ENCODE measurements at regions not wholly inside any gene's neighbourhood (a gene's known extent, or its start where the extent isn't known, plus 50 kb on each side); places are given as distances from the start of the nearest gene placed in this dataset.

DNA sequence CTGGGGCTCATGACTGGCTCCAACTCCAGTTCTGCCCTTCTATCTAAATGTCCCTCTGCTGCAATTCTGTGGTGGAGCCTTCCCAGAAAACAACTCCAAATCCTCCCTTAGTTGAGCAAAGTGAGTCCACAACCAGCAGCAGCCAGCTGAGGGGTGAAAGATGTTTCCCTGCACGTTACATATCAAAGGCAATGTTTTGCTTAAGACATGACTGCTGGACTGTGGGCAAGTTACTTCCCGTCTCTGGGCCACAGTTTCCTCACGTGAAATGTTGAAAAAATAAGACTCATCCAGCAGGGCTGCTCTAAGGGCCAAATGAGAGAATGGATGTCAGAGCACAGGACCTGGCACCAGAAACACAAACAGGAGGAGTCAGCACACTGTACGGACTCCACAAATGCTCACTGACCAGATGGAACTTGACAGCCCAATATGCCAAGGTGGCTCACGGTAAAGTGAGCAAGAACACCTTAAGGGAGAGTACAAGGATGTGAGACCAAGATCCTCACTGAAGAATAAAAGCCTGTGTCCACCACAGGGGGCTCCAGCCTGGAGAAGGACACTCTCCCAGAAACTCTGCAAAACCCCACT, 138.4 kb upstream of the ABCA1 start:
- no peaks in the 10 kb centered on the region for H3K9me3 ChIP-seq (replicated peaks; ENCODE audit: control insufficient read depth, insufficient read depth, low read length)
- no peaks in the 10 kb centered on the region for H3K9me1 ChIP-seq (replicated peaks; ENCODE audit: control insufficient read depth, extremely low read depth, insufficient read depth, low read length)
- FAIRE-seq (no peak), DNase-seq (ENCODE audit: low read depth, low spot score) (no peak)
- POLR2A ChIA-PET: no interaction called here
- H3K27me3 ChIP-seq (ENCODE audit: control insufficient read depth in 2 of 2, insufficient read depth in 2 of 2, low read length in 2 of 2): no peaks in the 10 kb centered on the region
- H4K20me1 ChIP-seq (replicated peaks; ENCODE audit: control insufficient read depth, extremely low read depth, insufficient read depth, low read length): no peaks in the 10 kb centered on the region
- no peaks in the 10 kb centered on the region for H3K4me1 ChIP-seq (ENCODE audit: control insufficient read depth, extremely low read depth, insufficient read depth, low read length)
- no peak overlapping the region for H3K4me2 ChIP-seq (ENCODE audit: insufficient read depth, low read length)
- CTCF ChIA-PET: interaction anchor here (0.6 kb wide), 1 partner anchor 17 kb away, joined by 3 read pairs; no protein-coding TSS in a partner anchor
- dilution Hi-C loops (cut with MboI; ENCODE audit: extremely low pct_ligation_motif_present, low sequenced_read_pairs): no loop called here
- no peaks in the 10 kb centered on the region for H3K36me3 ChIP-seq (ENCODE audit: control insufficient read depth in 2 of 2, extremely low read depth in 1 of 2, insufficient read depth in 2 of 2, low read length in 2 of 2)
- H3K79me2 ChIP-seq (ENCODE audit: control insufficient read depth, insufficient read depth, low read length): no peaks in the 10 kb centered on the region
- H3K27ac ChIP-seq (ENCODE audit: insufficient read depth, low read depth, low read length): no peak overlapping the region
- intact Hi-C loops (cut with micrococcal nuclease): no loop called here
- no peak for TF ChIP-seq POLR2A (IDR thresholded peaks at IDR 0.05; ENCODE audit: low read depth, low read length)
- TF ChIP-seq JUN (IDR thresholded peaks at IDR 0.05; ENCODE audit: borderline replicate concordance, insufficient read depth, insufficient read length, low read depth): no peak
- TF ChIP-seq POLR2AphosphoS5 (IDR thresholded peaks at IDR 0.05; ENCODE audit: insufficient read depth, low read depth, low read length): no peak
- TF ChIP-seq, protein P1, sequence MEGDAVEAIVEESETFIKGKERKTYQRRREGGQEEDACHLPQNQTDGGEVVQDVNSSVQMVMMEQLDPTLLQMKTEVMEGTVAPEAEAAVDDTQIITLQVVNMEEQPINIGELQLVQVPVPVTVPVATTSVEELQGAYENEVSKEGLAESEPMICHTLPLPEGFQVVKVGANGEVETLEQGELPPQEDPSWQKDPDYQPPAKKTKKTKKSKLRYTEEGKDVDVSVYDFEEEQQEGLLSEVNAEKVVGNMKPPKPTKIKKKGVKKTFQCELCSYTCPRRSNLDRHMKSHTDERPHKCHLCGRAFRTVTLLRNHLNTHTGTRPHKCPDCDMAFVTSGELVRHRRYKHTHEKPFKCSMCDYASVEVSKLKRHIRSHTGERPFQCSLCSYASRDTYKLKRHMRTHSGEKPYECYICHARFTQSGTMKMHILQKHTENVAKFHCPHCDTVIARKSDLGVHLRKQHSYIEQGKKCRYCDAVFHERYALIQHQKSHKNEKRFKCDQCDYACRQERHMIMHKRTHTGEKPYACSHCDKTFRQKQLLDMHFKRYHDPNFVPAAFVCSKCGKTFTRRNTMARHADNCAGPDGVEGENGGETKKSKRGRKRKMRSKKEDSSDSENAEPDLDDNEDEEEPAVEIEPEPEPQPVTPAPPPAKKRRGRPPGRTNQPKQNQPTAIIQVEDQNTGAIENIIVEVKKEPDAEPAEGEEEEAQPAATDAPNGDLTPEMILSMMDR (IDR thresholded peaks at IDR 0.05; ENCODE audit: extremely low read depth in 1 of 2, insufficient read depth in 1 of 2, low read depth in 1 of 2, low read length in 2 of 2): no peak
- no peak for TF ChIP-seq MYC (IDR thresholded peaks at IDR 0.05; ENCODE audit: low read depth, low read length)
- TF ChIP-seq, protein P2, sequence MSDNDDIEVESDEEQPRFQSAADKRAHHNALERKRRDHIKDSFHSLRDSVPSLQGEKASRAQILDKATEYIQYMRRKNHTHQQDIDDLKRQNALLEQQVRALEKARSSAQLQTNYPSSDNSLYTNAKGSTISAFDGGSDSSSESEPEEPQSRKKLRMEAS (IDR thresholded peaks at IDR 0.05; ENCODE audit: insufficient read depth, insufficient read length): no peak
- TF ChIP-seq GATA2 (IDR thresholded peaks at IDR 0.05; ENCODE audit: insufficient read depth, insufficient read length, low read depth, low read length): no peak
- TF ChIP-seq FOS (IDR thresholded peaks at IDR 0.05; ENCODE audit: borderline replicate concordance, insufficient read depth, low read length): no peak
- no peak for TF ChIP-seq EZH2 (IDR thresholded peaks at IDR 0.05; ENCODE audit: borderline replicate concordance, low read depth, low read length, severe bottlenecking)
- H2AFZ ChIP-seq (ENCODE audit: low read depth, low read length): no peak overlapping the region
- no peak overlapping the region for H3K4me3 ChIP-seq (replicated peaks in 1 of 3; ENCODE audit: insufficient read depth in 1 of 3, low read depth in 1 of 3, low read length in 3 of 3)
- no peak overlapping the region for H3K9ac ChIP-seq (replicated peaks; ENCODE audit: extremely low read depth, insufficient read depth, low read length)
- no TSS peak for BruUV-seq (replicated peaks)

All from endothelial cell of umbilical vein (primary cell).